Upper lobe of left lung (tissue), 6 donors: ENCODE measurements at regions not wholly inside any gene's neighbourhood (a gene's known extent, or its start where the extent isn't known, plus 50 kb on each side); places are given as distances from the start of the nearest gene placed in this dataset.

Source experiments
- ATAC-seq, 2 donors: fragments of 200-7000 bp; cut with Tn5 transposase; one replicate each; pipeline ENCODE4 v1.9.1; 2022; ENCODE audit warnings: mild to moderate bottlenecking in 2 of 2, moderate library complexity in 2 of 2; ENCODE audit not compliant: low FRiP score in 2 of 2
- DNase-seq, 2 donors: peaks; one replicate each; pipeline ENCODE4 v3.0.0-alpha.2; 2019 to 2020
- H3K27ac ChIP-seq, 4 donors: fragments of 200-600 bp; sonication (generic); one replicate each; pipeline ENCODE4 v1.5.1; 2016 to 2019
- H3K27me3 ChIP-seq, 4 donors: fragments of 200-600 bp; sonication (generic); one replicate each; pipeline ENCODE4 v1.5.1; 2017 to 2019
- H3K36me3 ChIP-seq, 4 donors: fragments of 200-600 bp; sonication (generic); one replicate each; pipeline ENCODE4 v1.5.1; 2016 to 2019
- H3K4me1 ChIP-seq, 4 donors: fragments of 200-600 bp; sonication (generic); one replicate each; pipeline ENCODE4 v1.5.1; 2018 to 2019
- H3K4me3 ChIP-seq, 4 donors: fragments of 200-600 bp; sonication (generic); one replicate each; pipeline ENCODE4 v1.5.1; 2017 to 2019; ENCODE audit warnings: mild to moderate bottlenecking in 2 of 4, moderate library complexity in 1 of 4
- H3K9me3 ChIP-seq, 4 donors: fragments of 200-600 bp; sonication (generic); one replicate each; pipeline ENCODE4 v1.5.1; 2018 to 2019
- CTCF ChIP-seq, 6 experiments: fragments of 450-650 bp in 4 of 6; fragments of 200-600 bp in 2 of 6; sonication (generic) in 2 of 6; IDR thresholded peaks; one replicate each; pipeline ENCODE4 v1.5.1; 2016 to 2019; ENCODE audit warnings: antibody characterized with exemption in 6 of 6
- EP300 ChIP-seq, 4 donors: sonication (generic); formaldehyde crosslinking; IDR thresholded peaks; one replicate each; pipeline ENCODE4 v1.5.1; 2017; ENCODE audit warnings: antibody characterized with exemption in 4 of 4, control low read depth in 2 of 4
- POLR2A ChIP-seq, 4 donors: fragments of 450-650 bp; IDR thresholded peaks; one replicate each; pipeline ENCODE4 v1.5.1; 2016 to 2017; ENCODE audit warnings: antibody characterized with exemption in 4 of 4, mild to moderate bottlenecking in 2 of 4
- POLR2AphosphoS5 ChIP-seq, 2 donors: sonication (generic); formaldehyde crosslinking; IDR thresholded peaks; one replicate each; pipeline ENCODE4 v1.5.1; 2017; ENCODE audit warnings: antibody characterized with exemption in 2 of 2
- WGBS, 2 donors: methylation state at CpG; one replicate each; pipeline ENCODE4 v1.1.5; 2017 to 2018; 5-methylcytosine and 5-hydroxymethylcytosine counted together
- donor health status: DM: no; HTN: no; CAD: no; lungs with moderate emphysema.
- donor health status: DM: no; HTN: yes; CAD: no; lungs with severe emphysema.

GRCh38 chrX:118179161-118179560, 62.6 kb upstream of the KLHL13 start:
- no peaks in the 10 kb centered on the region for H3K27me3 ChIP-seq
- no peak overlapping the region for H3K27ac ChIP-seq
- ATAC-seq (no peak), DNase-seq (no peak)
- H3K36me3 ChIP-seq: no peaks in the 10 kb centered on the region
- 54 to 70% methylated on average over 3 of the region's 3 CpGs for WGBS, 2 donors
- no peak overlapping the region for H3K4me3 ChIP-seq
- H3K4me1 ChIP-seq: no peaks in the 10 kb centered on the region
- no peaks in the 10 kb centered on the region for H3K9me3 ChIP-seq
- no peak for TF ChIP-seq CTCF (IDR thresholded peaks at IDR 0.05)
- TF ChIP-seq EP300 (IDR thresholded peaks at IDR 0.05): no peak
- TF ChIP-seq POLR2A (IDR thresholded peaks at IDR 0.05): no peak
- no peak for TF ChIP-seq POLR2AphosphoS5 (IDR thresholded peaks at IDR 0.05)

DNA sequence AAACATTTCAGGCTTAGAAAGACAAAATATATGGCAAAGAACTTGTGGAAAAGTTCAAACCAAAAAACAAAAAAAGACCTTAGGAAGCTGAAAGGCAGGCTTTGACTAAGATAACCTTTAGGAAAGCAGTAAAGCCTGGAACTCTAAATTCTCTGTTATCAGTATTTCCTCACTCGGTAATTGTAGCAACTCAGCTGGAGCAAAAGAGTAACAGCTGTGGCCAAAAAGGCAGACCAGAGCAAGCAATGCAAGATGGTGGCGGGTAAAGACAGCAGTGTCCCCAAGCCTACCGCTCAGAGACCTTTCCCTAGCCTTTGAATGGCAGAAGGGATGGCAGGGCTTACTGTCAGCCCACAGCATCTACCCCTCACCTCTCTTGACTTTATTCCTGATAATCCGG, 63.1 kb upstream of the KLHL13 start:
- DNase-seq (no peak), ATAC-seq (no peak)
- Histone ChIP-seq H3K36me3 (no peaks in the 10 kb centered on the region), H3K27me3 (no peaks in the 10 kb centered on the region), H3K4me1 (no peaks in the 10 kb centered on the region), H3K27ac (no peak overlapping the region), H3K4me3 (no peak overlapping the region), H3K9me3 (no peaks in the 10 kb centered on the region)
- WGBS, 2 donors: 82 to 85% methylated on average over 4 of the region's 4 CpGs
- no peak for TF ChIP-seq EP300 (IDR thresholded peaks at IDR 0.05)
- TF ChIP-seq CTCF (IDR thresholded peaks at IDR 0.05): no peak
- no peak for TF ChIP-seq POLR2A (IDR thresholded peaks at IDR 0.05)
- TF ChIP-seq POLR2AphosphoS5 (IDR thresholded peaks at IDR 0.05): no peak

GRCh38 chrX:118181030-118181429, 64.4 kb upstream of the KLHL13 start:
- ATAC-seq (no peak), DNase-seq (no peak)
- Histone ChIP-seq H3K36me3 (no peaks in the 10 kb centered on the region), H3K9me3 (no peaks in the 10 kb centered on the region), H3K4me3 (no peak overlapping the region), H3K4me1 (no peaks in the 10 kb centered on the region), H3K27me3 (no peaks in the 10 kb centered on the region), H3K27ac (no peak overlapping the region)
- TF ChIP-seq POLR2A (IDR thresholded peaks at IDR 0.05): no peak
- no peak for TF ChIP-seq POLR2AphosphoS5 (IDR thresholded peaks at IDR 0.05)
- 61 to 63% methylated on average over 4 of the region's 4 CpGs for WGBS, 2 donors

- no peak for ATAC-seq
- Histone ChIP-seq H3K4me1 (no peaks in the 10 kb centered on the region), H3K36me3 (no peaks in the 10 kb centered on the region), H3K27me3 (no peaks in the 10 kb centered on the region), H3K4me3 (no peak overlapping the region), H3K27ac (no peak overlapping the region), H3K9me3 (no peaks in the 10 kb centered on the region)
- 27 to 60% methylated on average over 1 of the region's 1 CpG for WGBS, 2 donors
- TF ChIP-seq POLR2A (IDR thresholded peaks at IDR 0.05) (no peak), POLR2AphosphoS5 (IDR thresholded peaks at IDR 0.05) (no peak), EP300 (IDR thresholded peaks at IDR 0.05) (no peak), CTCF (IDR thresholded peaks at IDR 0.05) (no peak)
- DNase-seq: no peak
These were observed 65.4 kb upstream of the KLHL13 start for GRCh38 chrX:118182025-118182424.

- TF ChIP-seq POLR2A (IDR thresholded peaks at IDR 0.05): no peak
- no peak for TF ChIP-seq EP300 (IDR thresholded peaks at IDR 0.05)
- no peak for TF ChIP-seq CTCF (IDR thresholded peaks at IDR 0.05)
- no peak for TF ChIP-seq POLR2AphosphoS5 (IDR thresholded peaks at IDR 0.05)
- ATAC-seq (no peak), DNase-seq (no peak)
- no peaks in the 10 kb centered on the region for H3K36me3 ChIP-seq
- H3K4me1 ChIP-seq: no peaks in the 10 kb centered on the region
- no peak overlapping the region for H3K27ac ChIP-seq
- no peaks in the 10 kb centered on the region for H3K9me3 ChIP-seq
- no peak overlapping the region for H3K4me3 ChIP-seq
- H3K27me3 ChIP-seq: no peaks in the 10 kb centered on the region
- WGBS, 2 donors: 54 to 62% methylated on average over 3 of the region's 3 CpGs
These were observed 66.1 kb upstream of the KLHL13 start for GRCh38 chrX:118182681-118183080.
